Cardiac fibroblast (primary cell): ENCODE measurements at regions not wholly inside any gene's neighbourhood (a gene's known extent, or its start where the extent isn't known, plus 50 kb on each side); places are given as distances from the start of the nearest gene placed in this dataset.

Experiments
- DNase-seq, 2 donors: peaks; one replicate each; pipeline versions ENCODE4 v3.0.0 to v3.0.0-alpha.2; 2010; ENCODE audit warnings: low read depth in 2 of 2
- H3K4me3 ChIP-seq, 2 donors: replicated peaks in 1 of 2; 1 replicate in 1 of 2; 2 replicates in 1 of 2; pipeline ENCODE4 v1.5.1; 2011; ENCODE audit warnings: low read depth in 2 of 2, low read length in 2 of 2, mild to moderate bottlenecking in 2 of 2, moderate library complexity in 1 of 2
- CTCF ChIP-seq: IDR thresholded peaks from one replicate; pipeline ENCODE4 v1.5.1; 2011; ENCODE audit warnings: low read depth, mild to moderate bottlenecking, low read length, inconsistent platforms

GRCh38 chr6:120873125-120873865 lies 461.0 kb downstream of the TBC1D32 start:
- no peak for TF ChIP-seq CTCF
- no peak for DNase-seq
- H3K4me3 ChIP-seq = no peak overlapping the region

GRCh38 chr6:120872262-120872578 lies 462.1 kb downstream of the TBC1D32 start:
- H3K4me3 ChIP-seq = no peak overlapping the region
- DNase-seq = no peak
- TF ChIP-seq CTCF = no peak

- no peak for TF ChIP-seq CTCF
- H3K4me3 ChIP-seq = no peak overlapping the region
- no peak for DNase-seq
Measured at GRCh38 chr6:120871416-120872261, 462.6 kb downstream of the TBC1D32 start.

GRCh38 chr6:120869397-120869796 lies 464.9 kb downstream of the TBC1D32 start:
- DNase-seq = peak; percentile 1 to 2
- H3K4me3 ChIP-seq = no peak overlapping the region
- TF ChIP-seq CTCF = no peak

- DNase-seq = no peak
- TF ChIP-seq CTCF = no peak
Measured at GRCh38 chr6:120857422-120857821, 476.9 kb downstream of the TBC1D32 start.

GRCh38 chr6:120854583-120854982 lies 479.7 kb downstream of the TBC1D32 start:
- no peak for TF ChIP-seq CTCF
- DNase-seq = no peak
- H3K4me3 ChIP-seq = no peak overlapping the region

More at GRCh38 chr6:120857422-120857821, 476.9 kb downstream of the TBC1D32 start:
- no peak overlapping the region for H3K4me3 ChIP-seq
